Activated CD4-positive, alpha-beta T cell treated with anti-CD3 and anti-CD28 coated beads, Interleukin-2, Interleukin-4, amounts not matched to agents 100 ng/mL and 50 ng/mL, durations not matched to agents 16 hours and 8 hours (primary cell): ENCODE measurements at regions not wholly inside any gene's neighbourhood (a gene's known extent, or its start where the extent isn't known, plus 50 kb on each side); places are given as distances from the start of the nearest gene placed in this dataset.
A peak's percentile ranks its signal among the peaks of the same experiment; 100 is the strongest.
"Not testable (repeated sequence)": the region's sequence is repeated elsewhere in the genome, so short reads cannot be mapped to it uniquely, and the experiment has no call there.

ENCODE experiments used
- DNase-seq: peaks from one replicate; pipeline ENCODE4 v3.0.0-alpha.2; 2020; ENCODE audit warnings: low spot score

GRCh38 chr3:4897765-4898453 is 81.3 kb upstream of the BHLHE40 start:
- no peak for DNase-seq

- DNase-seq = peak; percentile 77
These were observed 80.6 kb upstream of the BHLHE40 start for GRCh38 chr3:4898454-4899313.

DNA sequence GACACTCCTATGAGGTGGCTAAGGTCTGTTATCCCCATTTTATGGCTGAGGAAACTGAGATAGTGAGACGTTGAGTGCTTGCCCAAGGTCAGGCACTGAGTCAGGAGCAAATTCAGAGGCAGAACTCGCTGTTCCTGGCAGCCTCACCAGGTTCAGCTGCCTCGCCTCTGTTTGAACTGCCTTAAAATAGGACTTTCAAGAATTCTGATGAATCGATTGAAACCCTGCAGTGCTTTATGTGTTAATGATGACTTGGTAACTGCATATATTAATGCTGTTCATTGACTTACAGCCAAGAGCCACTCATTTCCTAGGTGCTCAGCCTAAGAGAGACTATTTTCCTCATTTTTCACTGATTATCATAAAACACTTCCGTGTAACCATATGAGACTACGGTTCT is 79.5 kb upstream of the BHLHE40 start:
- no peak for DNase-seq

- DNase-seq = peak; percentile 74
These were observed 78.9 kb upstream of the BHLHE40 start for GRCh38 chr3:4900298-4900697.

GRCh38 chr3:4904811-4905695 is 74.2 kb upstream of the BHLHE40 start:
- DNase-seq = no peak

GRCh38 chr3:4906107-4906621 is 73.1 kb upstream of the BHLHE40 start:
- DNase-seq = peak; percentile 35

DNA sequence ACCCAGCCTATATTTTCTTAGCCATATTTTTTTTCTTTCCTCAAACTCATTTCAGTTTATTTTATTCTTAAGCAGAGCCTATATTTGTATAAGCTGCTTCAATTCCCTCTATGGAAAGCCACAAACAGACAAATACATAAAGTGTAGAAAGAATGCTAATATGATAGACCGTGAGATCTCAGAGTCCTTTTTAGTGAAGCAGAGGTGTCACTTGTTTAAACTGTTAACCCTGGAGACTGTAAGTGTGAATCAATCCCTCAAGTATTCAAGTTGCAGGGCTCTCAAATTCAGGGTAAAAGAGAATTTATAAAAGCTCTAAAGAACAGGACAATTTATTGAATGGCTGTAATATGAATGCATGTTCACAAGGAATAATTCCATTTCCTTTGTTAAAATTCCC is 72.2 kb upstream of the BHLHE40 start:
- DNase-seq = no peak

DNA sequence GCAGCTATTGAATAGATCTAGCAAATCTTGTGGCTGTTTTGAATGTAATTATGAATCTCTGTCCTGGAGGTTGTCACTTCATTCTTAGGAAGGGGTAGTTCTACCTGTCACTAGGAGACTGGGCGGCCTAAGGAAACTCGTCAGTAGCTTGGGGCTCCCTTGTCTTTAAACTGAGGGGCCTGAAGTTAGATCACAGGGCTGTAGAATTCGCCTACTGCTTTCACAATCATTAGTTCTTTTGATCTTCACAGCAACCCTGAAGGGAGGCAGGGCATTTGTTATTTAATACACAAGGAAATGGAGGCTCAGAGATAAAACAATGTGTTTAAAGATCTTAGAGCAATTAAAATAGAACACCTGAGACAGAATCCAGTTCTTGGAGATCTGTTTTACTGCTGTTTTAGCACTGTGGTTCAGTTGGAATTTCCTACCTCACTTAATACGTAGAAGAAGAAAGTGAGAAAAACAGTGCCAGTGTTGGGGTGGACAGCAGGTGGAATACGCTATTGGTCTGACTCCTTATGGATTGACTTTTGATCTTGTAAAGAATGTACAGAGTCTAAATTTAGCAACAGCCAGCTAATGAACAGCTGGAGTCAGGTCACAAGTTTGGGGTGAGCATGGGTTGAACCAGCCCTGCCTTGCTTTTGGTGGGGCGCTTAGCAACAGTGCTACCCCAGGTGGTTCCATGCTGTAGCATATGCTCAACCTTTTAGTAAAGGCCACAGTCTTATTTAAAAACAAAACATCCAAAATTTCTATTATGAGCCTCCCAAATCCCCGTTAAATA is 71.4 kb upstream of the BHLHE40 start:
- DNase-seq = no peak

- peak; percentile 70 for DNase-seq
These were observed 70.6 kb upstream of the BHLHE40 start for GRCh38 chr3:4908433-4909156.

GRCh38 chr3:4914464-4914863 is 64.8 kb upstream of the BHLHE40 start:
- no peak for DNase-seq

- DNase-seq = not testable (repeated sequence)
These were observed 57.6 kb upstream of the BHLHE40 start for GRCh38 chr3:4921589-4921988.

- DNase-seq = no peak
These were observed 52.3 kb upstream of the BHLHE40 start for GRCh38 chr3:4926892-4927291.

DNA sequence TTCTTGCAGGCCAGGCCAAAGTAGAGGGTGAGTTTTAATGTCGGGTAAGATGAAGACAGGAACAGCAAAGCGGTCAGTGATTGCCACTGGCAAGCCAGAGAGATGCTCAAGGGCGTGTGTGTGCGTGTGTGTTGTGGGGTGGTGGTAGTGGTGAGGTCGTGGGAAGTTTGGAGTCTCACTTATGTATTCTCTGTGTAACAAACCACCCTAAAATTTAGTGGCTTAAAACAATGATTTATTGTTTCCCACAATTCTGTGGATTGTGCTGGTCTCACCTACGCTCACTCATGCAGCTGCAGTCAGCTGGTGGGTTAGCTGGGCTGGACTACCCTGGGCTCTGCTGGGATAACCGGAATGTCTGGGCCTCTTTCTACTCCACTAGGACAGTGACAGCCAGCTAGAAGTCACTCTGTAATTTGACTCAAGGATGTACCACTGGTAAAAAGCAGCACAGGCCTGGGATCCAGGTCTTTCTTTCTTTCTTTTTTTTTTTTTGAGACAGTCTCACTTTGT is 50.9 kb upstream of the BHLHE40 start:
- DNase-seq = no peak
